ENCODE measurements at regions not wholly inside any gene's neighbourhood (a gene's known extent, or its start where the extent isn't known, plus 50 kb on each side); places are given as distances from the start of the nearest gene placed in this dataset.

DNA sequence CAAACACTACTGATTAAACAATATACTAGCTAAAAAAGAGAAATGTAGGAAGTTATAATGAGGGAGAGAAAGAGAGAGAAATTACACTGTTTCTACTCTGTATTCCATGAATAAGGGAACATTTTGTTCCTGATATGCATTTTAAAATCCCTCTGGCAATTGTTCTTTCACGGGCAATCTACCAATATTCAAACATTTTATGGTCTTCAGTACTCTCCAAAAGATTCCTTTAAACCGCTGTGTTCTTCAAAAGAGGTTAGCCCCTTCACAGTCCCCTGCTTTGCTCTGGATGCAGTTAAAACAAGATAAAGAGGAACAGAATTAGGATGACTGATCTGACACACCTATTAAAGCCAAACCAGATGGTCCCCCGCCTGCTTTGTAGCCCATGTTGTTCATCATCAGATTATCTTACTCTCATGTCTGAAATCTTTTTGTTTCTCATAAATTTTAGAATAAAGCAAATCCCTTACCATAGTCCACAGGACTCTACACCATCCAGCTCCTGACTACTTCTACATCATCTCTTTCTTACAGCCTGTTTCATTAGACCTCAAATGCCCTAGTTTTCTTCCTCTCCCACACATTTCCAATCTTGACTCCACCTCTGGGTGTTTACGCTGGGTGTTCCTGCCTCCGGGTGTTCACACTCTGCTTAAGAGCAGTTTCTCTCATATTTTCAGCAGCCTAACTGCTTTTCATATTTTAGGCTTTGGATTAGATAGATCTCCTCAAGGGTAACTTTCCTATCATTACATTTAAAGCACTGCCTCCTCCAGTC lies 399.7 kb downstream of the COL12A1 start:
- Mint-ChIP-seq H3K9me3 (no peaks in the 10 kb centered on the region), H3K27me3 (peaks cover 3% of the 10 kb centered on the region), H3K4me3 (no peak overlapping the region), H3K36me3 (no peaks in the 10 kb centered on the region), H3K4me1 (ENCODE audit: unreplicated experiment) (no peaks in the 10 kb centered on the region), H3K27ac (no peak overlapping the region)
- TF ChIP-seq, protein P1, sequence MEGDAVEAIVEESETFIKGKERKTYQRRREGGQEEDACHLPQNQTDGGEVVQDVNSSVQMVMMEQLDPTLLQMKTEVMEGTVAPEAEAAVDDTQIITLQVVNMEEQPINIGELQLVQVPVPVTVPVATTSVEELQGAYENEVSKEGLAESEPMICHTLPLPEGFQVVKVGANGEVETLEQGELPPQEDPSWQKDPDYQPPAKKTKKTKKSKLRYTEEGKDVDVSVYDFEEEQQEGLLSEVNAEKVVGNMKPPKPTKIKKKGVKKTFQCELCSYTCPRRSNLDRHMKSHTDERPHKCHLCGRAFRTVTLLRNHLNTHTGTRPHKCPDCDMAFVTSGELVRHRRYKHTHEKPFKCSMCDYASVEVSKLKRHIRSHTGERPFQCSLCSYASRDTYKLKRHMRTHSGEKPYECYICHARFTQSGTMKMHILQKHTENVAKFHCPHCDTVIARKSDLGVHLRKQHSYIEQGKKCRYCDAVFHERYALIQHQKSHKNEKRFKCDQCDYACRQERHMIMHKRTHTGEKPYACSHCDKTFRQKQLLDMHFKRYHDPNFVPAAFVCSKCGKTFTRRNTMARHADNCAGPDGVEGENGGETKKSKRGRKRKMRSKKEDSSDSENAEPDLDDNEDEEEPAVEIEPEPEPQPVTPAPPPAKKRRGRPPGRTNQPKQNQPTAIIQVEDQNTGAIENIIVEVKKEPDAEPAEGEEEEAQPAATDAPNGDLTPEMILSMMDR (conservative IDR thresholded peaks at IDR 0.05) = no peak
- DNase-seq (ENCODE audit: extremely low spot score, unreplicated experiment) = no peak

DNA sequence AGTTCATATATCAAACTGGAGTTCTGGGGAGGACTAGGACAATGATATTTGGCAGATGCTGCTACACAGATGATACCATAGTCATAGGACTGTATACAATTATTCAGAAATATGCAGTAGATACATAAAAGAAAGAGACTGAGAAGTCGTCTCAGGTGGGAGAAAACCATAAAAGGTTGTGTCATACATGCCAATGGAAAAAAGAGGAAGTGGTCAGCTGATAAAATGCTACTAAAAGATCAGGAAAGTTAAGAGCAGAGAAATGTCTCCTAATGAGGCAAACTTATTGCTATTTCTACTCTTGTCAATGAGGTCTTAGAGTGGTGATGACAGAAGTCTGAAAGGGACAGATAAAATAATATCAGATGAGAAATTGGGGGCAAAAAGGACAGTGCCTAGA lies 407.6 kb downstream of the COL12A1 start:
- no peak for DNase-seq (ENCODE audit: extremely low spot score, unreplicated experiment)
- Mint-ChIP-seq H3K4me3 (no peak overlapping the region), H3K27ac (no peak overlapping the region), H3K4me1 (ENCODE audit: unreplicated experiment) (no peaks in the 10 kb centered on the region), H3K36me3 (no peaks in the 10 kb centered on the region), H3K9me3 (peaks cover 9% of the 10 kb centered on the region), H3K27me3 (no peaks in the 10 kb centered on the region)
- TF ChIP-seq, protein P1 (conservative IDR thresholded peaks at IDR 0.05) = no peak

DNA sequence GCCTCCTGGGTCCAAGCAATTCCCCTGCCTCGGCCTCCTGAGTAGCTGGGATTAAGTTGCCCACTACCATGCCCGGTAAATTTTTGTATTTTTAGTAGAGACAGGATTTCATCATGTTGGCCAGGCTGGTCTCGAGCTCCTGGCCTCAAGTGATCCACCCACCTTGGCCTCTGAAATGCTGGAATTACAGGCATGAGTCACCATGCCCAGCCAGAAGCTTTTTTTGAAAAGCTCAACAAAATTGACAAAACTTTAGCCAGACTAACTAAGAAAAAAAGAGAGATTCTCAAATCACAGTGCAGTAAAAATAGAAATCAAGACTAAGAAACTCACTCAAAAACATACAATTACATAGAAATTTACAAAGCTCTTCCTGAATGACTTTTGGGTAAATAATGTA lies 420.6 kb downstream of the COL12A1 start:
- no peaks in the 10 kb centered on the region for H3K27me3 Mint-ChIP-seq

DNA sequence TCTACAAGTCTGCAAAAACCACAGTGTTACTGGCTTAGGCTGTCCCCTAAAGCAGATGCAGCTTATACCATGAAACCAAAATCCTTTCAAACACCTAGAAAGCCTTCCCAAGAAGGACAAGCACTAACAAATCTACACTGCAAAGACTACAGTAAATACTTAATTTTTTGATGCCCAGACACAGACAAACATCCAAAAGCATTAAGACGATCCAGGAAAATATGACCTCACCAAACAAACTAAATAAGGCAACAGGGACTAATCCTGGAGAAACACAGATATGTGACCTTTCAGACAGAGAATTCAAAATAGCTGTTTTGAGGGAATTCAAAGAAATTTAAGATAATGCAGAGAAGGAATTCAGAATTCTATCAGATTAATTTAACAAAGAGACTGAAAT lies 423.5 kb downstream of the COL12A1 start:
- Mint-ChIP-seq H3K4me1 (ENCODE audit: unreplicated experiment) (no peaks in the 10 kb centered on the region), H3K36me3 (no peaks in the 10 kb centered on the region), H3K9me3 (no peaks in the 10 kb centered on the region), H3K27ac (no peak overlapping the region), H3K4me3 (no peak overlapping the region), H3K27me3 (peaks cover 3% of the 10 kb centered on the region)
- DNase-seq (ENCODE audit: extremely low spot score, unreplicated experiment) = no peak
- TF ChIP-seq, protein P1 (conservative IDR thresholded peaks at IDR 0.05) = no peak

More for the DNA sequence above, 420.6 kb downstream of the COL12A1 start:
- no peak overlapping the region for H3K4me3 Mint-ChIP-seq
- H3K9me3 Mint-ChIP-seq = no peaks in the 10 kb centered on the region
- H3K36me3 Mint-ChIP-seq = no peaks in the 10 kb centered on the region
- H3K27ac Mint-ChIP-seq = no peak overlapping the region
- TF ChIP-seq, protein P1 (conservative IDR thresholded peaks at IDR 0.05) = no peak
- H3K4me1 Mint-ChIP-seq (ENCODE audit: unreplicated experiment) = no peaks in the 10 kb centered on the region
- no peak for DNase-seq (ENCODE audit: extremely low spot score, unreplicated experiment)

DNA sequence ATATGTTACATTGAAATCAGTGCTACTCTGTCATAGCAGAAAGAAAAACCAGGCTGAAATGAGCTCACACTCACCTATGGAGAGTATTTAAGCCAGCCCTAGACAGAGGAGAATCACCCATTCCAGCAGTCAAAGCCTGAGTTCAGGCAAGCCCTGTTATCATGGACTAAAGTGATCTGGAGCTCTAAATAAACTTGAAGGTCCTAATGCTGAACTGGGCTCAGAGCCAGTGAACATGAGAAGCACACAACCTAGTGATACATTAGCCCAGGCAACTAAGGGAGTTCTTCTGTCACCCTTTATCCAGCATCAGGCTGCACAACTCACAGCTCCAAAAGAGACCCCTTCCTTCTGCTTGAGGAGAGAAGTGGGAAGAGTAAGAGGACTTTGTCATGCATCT lies 425.0 kb downstream of the COL12A1 start:
- H3K27ac Mint-ChIP-seq = no peak overlapping the region
- H3K4me3 Mint-ChIP-seq = no peak overlapping the region
- no peaks in the 10 kb centered on the region for H3K4me1 Mint-ChIP-seq (ENCODE audit: unreplicated experiment)
- peaks cover 3% of the 10 kb centered on the region for H3K27me3 Mint-ChIP-seq
- no peak for DNase-seq (ENCODE audit: extremely low spot score, unreplicated experiment)
- no peaks in the 10 kb centered on the region for H3K36me3 Mint-ChIP-seq
- TF ChIP-seq, protein P1 (conservative IDR thresholded peaks at IDR 0.05) = no peak
- H3K9me3 Mint-ChIP-seq = no peaks in the 10 kb centered on the region

Measured in type B pancreatic cell (in vitro differentiated cells).